CD4-positive, alpha-beta T cell treated with Interleukin-6 for 4 hours (primary cell): ENCODE measurements at regions not wholly inside any gene's neighbourhood (a gene's known extent, or its start where the extent isn't known, plus 50 kb on each side); places are given as distances from the start of the nearest gene placed in this dataset.

ENCODE experiments used
- DNase-seq: peaks from one replicate; pipeline ENCODE4 v3.0.0-alpha.2; 2020; ENCODE audit warnings: mixed read lengths

GRCh38 chr11:11755871-11756270, 85.9 kb upstream of the USP47 start:
- DNase-seq = no peak

DNA sequence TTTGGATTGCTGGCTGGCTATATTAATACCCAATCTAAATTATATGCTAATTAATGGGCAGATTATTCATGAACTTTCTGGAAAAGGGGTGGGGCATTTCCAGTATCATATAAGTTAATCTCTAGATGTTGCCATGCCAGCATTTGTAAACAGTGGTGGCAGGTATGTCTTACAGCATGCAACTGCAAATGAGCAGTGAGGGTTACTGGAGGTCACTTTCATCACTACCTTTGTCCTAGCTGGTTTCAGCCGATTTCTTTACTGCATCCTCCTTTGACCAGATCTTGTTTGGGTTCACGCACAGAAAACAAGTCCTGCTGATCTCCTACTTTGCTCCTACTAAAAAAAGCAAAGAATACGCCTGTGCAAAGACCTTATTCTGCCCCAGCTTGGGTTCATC, 89.1 kb upstream of the USP47 start:
- no peak for DNase-seq

DNA sequence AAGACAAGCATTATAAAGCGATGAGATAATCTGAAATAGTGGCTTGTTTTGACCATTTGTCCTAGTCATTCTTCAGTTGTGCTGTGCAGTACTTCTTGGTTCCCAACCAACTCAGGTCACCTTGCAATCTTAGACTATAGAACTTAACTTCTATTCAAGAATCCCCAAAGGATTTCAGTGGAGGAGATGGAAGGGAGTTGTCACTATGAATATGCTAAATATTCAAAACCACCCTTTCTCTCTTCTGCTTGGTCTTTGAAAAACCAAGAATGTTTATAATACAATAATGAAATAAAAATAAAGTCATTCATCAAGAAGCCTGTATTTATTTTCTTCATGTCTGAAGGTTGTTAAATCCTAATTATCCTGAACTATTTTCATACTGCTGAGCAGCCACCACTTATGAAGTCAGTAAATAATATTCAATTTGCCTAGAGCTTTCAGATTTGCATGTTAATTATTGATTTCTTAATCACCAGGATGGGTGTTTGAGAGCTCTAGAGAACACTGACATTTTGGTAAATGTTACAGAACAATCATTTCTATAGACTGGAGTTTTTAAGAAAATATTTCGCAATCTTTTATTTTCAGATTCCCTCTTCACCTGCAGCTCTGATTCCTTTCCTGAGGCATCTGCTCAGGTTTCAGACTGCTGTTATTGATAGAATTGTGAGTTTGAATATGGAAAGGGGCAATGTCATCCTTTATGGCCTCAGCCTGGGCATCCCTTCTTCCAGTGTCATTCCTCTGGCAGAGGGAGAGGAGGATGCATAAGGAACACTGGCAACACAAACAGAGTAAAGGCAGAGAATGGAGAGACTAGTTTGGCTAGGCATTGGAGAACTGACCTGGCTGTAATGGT, 91.5 kb upstream of the USP47 start:
- no peak for DNase-seq

GRCh38 chr11:11748706-11749365, 92.9 kb upstream of the USP47 start:
- DNase-seq = no peak

DNA sequence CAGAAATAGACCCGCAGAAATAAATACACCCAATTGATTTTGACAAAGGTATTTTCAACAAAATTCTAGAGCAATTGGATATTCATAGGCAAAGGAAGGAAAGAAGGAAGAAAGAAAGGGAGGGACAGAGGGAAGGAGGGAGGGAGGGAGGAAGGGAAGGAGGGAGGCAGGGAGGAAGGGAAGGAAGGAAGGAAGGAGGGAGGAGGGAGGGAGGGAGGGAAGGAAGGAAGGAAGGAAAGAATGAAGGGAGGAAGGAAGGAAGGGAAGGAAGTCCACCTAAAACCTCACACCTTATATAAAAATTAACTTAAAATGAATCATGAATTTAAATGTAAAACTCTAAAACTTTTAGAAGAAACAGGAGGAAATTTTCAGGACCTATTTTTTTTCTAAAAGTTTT, 94.2 kb upstream of the USP47 start:
- no peak for DNase-seq

DNA sequence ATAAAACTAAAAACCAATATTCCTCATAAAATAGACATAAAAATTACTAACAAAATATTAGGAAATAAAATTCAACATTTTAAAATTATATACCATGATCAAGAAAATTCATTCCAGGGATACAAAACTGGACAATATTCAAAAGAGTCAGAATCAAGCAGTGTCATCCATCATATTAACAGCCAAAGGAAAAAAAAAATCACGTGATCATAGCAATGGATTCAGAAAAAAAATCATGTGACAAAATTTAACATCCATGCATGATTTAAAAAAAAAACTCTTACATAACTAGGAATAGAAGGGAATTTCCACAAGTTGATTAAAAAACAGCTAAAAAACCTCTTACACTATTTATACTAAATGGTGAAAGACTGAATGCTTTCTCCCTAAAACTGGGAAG, 95.3 kb upstream of the USP47 start:
- DNase-seq = no peak

GRCh38 chr11:11743216-11743615, 98.6 kb upstream of the USP47 start:
- no peak for DNase-seq

- no peak for DNase-seq
Measured at GRCh38 chr11:11742486-11742885, 99.3 kb upstream of the USP47 start.

GRCh38 chr11:11740836-11741235, 100.9 kb upstream of the USP47 start:
- DNase-seq = no peak

- DNase-seq = no peak
Measured at GRCh38 chr11:11740073-11740702, 101.6 kb upstream of the USP47 start.

DNA sequence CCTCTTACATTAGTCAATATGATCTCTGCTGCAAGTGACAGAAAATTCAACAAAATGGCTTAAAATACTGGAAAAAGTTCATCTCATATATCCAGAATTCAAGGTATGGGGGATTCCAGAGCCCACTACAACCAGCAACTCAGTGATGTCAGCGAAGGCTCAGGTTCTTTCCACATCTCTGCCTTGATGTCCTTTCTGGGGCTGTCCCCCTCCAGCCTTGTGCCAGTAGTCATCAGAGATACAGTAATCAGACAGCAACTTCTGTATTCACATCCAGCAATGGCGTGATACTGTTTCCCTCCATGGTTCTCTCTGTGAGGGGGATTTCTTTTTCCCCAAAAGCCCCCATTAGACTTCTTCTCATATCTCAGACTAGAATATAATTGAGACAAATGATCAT, 103.4 kb upstream of the USP47 start:
- DNase-seq = no peak

DNA sequence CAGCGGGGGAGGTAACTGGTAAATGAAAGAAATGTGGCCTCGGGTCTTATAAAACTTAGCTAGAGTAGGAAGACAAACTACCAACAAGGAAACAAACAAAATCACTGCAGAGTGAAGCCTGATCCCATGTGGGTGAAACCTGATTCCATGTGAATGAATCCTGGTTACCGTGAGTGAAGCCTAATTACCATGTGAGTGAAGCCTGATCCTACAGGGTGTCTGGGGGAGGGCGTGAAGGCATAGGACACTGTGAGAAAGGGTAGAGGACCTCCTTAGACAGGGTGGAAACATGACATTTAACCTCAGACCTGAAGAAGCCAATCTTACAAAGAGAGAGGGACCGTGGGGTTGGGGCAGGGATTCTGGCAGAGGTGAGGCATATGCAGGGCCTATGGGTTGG, 106.2 kb upstream of the USP47 start:
- DNase-seq = no peak

DNA sequence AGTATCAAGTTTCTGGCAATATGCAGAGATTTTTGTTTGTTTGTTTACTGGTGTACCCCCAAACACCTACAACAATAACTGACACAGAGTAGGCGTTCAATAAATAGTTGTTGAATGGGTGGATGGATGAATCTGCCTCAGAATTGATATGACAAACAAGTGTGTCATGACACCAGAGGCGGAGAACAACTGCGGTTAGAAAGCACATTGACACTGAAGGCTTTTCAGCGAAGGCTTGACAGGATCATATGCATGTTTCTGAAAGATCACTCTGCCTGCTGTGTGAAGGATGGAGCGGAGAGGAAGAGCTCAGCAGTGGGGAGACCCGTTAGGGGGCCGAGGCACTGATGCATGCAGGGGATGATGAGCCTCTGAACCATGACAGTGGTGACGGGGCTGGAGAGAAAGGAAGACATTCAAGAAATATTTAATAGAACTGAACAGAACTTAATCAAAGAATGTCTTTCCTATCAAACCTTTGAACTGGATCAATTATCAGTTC, 108.5 kb upstream of the USP47 start:
- no peak for DNase-seq

DNA sequence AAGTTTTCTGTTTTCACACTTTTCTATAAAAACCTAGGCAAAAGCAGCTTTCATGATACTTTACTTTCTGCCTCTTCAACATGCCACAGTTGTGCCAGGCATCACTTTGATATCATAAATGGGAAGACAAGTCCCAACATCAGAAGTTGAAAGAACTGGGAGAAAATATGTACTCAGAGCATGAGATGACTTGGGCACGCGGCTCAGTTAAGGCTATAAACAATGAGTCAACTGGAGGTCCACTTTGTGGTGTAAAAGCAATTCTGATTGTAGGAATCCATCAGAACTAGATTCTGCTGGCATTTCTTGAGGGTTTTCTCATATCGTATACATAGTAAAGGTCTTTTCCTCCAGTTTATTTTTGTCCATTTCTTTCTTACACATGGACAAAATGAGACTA, 109.7 kb upstream of the USP47 start:
- no peak for DNase-seq

GRCh38 chr11:11731311-11732083, 109.7 kb upstream of the GALNT18 start:
- no peak for DNase-seq

DNA sequence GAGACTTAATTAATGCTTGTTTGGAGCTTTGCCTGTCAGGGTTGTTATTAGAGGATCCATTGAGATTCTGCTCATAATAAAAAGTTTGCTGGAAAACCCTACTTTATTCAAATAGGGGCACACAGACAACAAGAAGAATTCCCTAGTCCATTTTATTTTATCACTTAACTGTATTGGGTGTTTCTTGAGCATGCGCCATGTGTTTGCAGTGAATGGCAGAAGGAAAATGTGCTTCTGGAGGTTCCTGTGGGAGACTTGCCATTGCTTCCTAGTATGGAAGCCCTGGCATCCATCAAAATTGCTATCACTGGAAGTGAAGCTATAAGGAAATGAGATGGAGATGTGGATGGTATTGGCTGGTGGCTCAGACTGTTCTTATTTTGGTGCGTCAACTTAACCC, 106.6 kb upstream of the GALNT18 start:
- DNase-seq = no peak

GRCh38 chr11:11725438-11725837, 103.6 kb upstream of the GALNT18 start:
- DNase-seq = no peak

DNA sequence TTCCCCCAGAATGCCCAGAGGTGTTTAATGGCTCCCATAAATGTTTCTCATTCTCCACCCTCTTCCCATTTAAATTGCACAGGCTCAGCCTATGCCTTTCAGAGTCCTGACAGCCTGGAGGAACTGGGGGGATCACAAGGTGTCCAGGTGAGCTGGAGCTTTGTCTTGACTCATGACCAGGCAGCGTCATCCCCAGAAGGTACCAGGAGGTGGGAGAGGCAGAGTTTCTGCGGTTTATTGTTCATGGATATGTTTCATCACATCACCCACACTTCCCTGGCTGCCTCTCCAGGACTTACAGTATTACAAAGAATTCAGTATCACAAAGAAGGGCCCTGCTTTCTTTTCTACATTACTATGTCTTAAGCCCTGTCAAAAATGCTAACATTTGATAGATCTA, 103.2 kb upstream of the GALNT18 start:
- no peak for DNase-seq

- no peak for DNase-seq
Measured at GRCh38 chr11:11722861-11723260, 101.1 kb upstream of the GALNT18 start.

- no peak for DNase-seq
Measured at GRCh38 chr11:11722246-11722645, 100.4 kb upstream of the GALNT18 start.

GRCh38 chr11:11718511-11718910, 96.7 kb upstream of the GALNT18 start:
- DNase-seq = no peak

- no peak for DNase-seq
Measured at GRCh38 chr11:11717064-11717725, 95.4 kb upstream of the GALNT18 start.
